ENCODE measurements at regions not wholly inside any gene's neighbourhood (a gene's known extent, or its start where the extent isn't known, plus 50 kb on each side); places are given as distances from the start of the nearest gene placed in this dataset.

- DNase-seq (ENCODE audit: low spot score) = no peak
Measured at GRCh38 chr12:105930557-105931503, 207.9 kb downstream of the NUAK1 start.

- DNase-seq (ENCODE audit: low spot score) = no peak
Measured at GRCh38 chr12:105931762-105932570, 206.8 kb downstream of the NUAK1 start.

GRCh38 chr12:105933671-105934665 is 204.8 kb downstream of the NUAK1 start:
- peak; percentile 98 for DNase-seq (ENCODE audit: low spot score)

GRCh38 chr12:105935106-105935505 is 203.6 kb downstream of the NUAK1 start:
- DNase-seq (ENCODE audit: low spot score) = no peak

- peak; percentile 57 for DNase-seq (ENCODE audit: low spot score)
Measured at GRCh38 chr12:105935981-105936380, 202.8 kb downstream of the NUAK1 start.

- no peak for DNase-seq (ENCODE audit: low spot score)
Measured at GRCh38 chr12:105936496-105936895, 202.3 kb downstream of the NUAK1 start.

- no peak for DNase-seq (ENCODE audit: low spot score)
Measured at GRCh38 chr12:105937009-105937408, 201.7 kb downstream of the NUAK1 start.

DNA sequence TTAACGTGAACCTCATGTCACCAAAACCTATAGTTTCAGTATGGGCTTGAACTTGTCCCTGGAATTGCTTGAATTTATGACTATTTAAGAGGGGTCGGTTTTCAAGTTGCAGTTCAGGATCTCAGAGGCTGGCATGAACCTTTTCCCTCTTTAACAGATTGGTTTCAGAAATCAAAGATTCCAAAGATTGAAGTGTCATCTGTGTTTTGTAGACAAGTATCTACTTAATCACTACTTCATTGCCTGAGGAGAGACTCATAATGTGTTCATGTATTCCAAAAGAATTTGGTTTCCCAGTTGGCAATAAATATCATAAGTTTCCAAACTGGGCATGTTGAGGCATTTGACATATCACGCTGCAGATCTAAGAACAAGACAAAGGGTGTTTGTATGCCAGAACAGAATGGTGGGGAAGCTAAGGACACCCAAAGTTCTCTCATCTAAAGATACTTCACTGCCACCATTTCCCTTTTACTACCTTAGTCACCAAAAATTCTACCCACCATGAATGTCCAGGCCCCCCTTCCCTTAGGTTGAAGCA is 199.5 kb downstream of the NUAK1 start:
- DNase-seq (ENCODE audit: low spot score) = no peak

- DNase-seq (ENCODE audit: low spot score) = no peak
Measured at GRCh38 chr12:105942281-105942680, 196.5 kb downstream of the NUAK1 start.

GRCh38 chr12:105943525-105943924 is 195.2 kb downstream of the NUAK1 start:
- DNase-seq (ENCODE audit: low spot score) = no peak

DNA sequence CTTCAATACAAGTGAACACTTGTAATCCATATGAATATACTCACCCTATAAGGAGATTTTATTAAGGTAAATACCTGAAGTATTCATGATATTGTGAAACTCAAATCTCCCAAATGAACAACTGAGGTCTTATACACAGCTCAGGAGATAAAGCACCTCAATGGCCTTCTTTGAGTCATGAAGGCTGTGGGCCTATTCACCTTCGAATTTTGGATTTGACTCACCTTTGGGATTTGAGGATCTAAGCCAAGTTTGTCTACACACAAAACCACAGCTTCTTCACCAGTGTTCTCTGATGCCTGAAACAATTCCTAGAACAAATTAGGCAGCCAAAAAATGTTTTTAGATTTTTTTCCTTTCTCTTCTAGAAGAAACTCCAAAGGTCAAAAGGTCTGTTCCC is 194.1 kb downstream of the NUAK1 start:
- DNase-seq (ENCODE audit: low spot score) = no peak

- peak; percentile 20 for DNase-seq (ENCODE audit: low spot score)
Measured at GRCh38 chr12:105945880-105946279, 192.9 kb downstream of the NUAK1 start.

GRCh38 chr12:105946493-105946901 is 192.3 kb downstream of the NUAK1 start:
- DNase-seq (ENCODE audit: low spot score) = no peak

DNA sequence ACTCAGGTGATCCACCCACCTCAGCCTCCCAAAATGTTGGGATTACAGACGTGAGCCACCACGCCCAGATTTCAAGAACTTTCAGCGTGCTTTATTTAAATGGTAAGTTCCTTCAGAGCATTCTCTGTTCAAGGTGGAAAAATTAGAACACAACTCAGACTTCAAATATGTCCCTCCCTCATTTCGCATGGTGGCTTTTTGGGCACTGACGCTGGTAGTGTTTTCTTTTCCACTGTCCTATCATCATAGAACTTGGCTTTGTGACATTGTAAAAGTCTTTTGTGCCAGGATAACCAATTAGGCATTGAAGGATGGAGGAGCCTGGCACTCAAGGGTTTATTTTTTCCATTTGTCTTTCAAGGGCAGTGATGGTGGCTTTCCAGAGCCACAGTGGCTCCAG is 190.8 kb downstream of the NUAK1 start:
- DNase-seq (ENCODE audit: low spot score) = no peak

DNA sequence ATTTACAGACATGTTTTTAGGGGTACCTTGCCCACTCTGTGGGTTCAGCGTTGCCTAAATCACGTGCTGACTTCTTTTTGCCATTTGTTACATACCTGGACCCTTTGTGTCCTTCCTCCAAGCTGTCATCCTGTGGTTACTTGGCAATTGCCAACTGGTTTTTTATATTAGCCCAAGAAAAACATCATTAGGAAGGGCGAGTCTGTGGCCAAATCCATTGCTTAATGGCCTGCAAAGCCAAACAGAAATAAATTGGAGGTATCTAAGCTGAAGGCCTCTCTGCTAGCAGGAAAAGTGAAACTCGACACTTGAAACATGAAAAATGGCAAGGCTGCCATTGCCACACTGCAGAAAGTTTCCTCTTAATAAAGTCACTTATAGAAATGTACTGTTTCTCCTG is 190.4 kb downstream of the NUAK1 start:
- no peak for DNase-seq (ENCODE audit: low spot score)

DNA sequence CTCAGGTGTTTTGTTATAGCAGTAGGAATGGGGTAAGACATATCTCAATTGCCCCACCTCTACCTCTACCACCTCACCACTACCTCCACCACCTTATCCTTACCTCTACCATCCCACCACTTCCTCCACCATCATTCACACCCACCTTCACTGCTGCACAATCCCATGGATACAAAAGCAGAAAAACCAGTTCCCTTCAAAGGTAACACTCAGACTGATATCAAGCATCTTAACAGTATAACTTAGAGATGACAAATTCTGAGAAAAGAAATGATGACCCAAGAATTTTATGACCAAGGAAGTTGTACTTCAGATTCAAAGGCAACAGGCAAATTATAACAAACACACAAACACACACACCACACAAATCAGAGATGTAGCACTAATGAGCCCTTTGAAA is 189.4 kb downstream of the NUAK1 start:
- no peak for DNase-seq (ENCODE audit: low spot score)

DNA sequence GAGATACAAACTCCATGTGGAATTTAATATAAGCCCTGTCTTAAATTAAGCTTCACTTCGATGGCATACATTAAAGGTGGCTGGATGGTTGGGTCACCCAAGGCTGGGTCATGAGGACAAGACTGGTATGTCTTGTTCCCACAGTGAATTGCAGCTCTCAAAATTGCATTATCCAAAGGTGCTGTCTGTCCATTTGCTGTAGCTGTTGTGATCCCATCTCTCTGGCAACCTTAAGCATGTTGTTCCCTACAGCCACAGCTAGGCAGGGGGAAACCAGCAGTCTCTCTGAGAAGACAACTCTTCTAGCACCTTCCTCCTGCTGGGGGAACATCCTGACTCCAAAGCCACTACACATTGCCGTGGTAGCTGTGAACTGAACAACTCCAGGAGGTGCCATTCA is 187.0 kb downstream of the NUAK1 start:
- DNase-seq (ENCODE audit: low spot score) = no peak

DNA sequence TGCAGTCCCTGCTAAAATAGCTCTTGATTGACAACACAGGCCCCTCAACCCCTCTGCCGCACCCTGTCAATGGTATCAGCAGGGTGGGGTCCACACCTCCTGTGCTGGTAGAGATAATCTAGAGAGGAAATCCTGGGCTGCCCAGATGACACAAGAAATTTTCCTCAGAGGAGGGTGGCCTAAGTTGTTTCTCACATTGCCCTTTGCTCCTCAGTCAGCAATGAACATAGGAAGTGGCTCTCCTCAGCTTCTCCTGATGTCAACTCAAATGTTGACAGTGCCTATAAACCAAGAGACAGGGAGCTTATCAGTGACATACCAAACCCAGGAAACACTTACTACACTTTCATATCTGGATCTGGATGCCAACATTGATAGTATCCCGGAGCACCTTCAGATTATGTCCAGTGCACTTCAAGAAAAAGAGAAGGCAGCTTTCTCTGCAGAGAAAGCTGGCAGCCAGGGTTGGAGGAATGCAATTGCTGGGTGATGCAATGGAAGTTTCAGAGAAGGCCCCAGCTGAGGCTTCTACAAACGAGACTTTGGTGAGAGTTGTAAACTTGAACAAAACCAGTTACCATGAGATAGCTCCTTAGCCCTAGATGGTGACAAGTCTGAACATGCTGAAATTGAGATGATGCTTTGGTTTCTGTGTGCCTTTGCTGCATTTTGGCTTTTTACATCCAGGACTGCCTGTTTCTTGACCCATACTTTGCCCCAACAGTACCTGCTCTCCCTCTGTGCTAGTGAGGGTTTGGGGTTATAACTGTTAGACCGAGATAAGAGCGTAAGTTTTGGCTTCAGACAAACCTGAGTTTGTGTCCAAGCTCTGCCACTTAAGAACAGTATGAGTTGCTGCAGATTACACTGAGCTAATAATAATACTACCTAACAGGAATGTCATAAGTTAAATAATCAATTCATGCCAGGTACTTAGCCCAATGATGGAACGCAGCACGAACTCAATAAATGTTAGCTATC is 183.5 kb downstream of the NUAK1 start:
- DNase-seq (ENCODE audit: low spot score) = peak; percentile 18

DNA sequence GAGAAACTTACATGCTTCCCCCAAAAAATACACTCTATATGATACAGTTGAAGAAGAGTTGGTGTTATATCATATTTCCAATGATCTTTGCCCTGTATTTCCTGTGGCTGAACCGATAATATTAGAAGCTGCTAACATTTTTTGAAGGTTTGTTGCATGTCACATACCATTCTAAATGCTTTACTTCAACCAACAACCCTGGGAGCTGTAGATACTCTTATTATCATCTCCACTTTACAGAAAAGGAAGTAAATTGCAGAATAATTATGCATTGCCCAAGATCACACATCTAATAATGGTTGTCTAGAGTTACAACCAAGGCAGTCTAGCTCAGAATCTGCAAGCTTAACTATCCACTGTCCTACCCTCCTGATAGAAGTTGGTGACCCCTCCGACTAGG is 182.8 kb downstream of the NUAK1 start:
- no peak for DNase-seq (ENCODE audit: low spot score)
